Testis (tissue), 2 donors: ENCODE measurements at regions not wholly inside any gene's neighbourhood (a gene's known extent, or its start where the extent isn't known, plus 50 kb on each side); places are given as distances from the start of the nearest gene placed in this dataset.
"Not testable (repeated sequence)": the region's sequence is repeated elsewhere in the genome, so short reads cannot be mapped to it uniquely, and the experiment has no call there.

Experiments used
- CTCF ChIP-seq, 3 experiments: fragments of 450-650 bp in 2 of 3; fragments of 200-600 bp in 1 of 3; sonication (generic) in 1 of 3; IDR thresholded peaks; one replicate each; pipeline ENCODE4 v1.5.1; 2016 to 2019; ENCODE audit warnings: antibody characterized with exemption in 3 of 3, mild to moderate bottlenecking in 2 of 3, moderate library complexity in 1 of 3
- POLR2A ChIP-seq: fragments of 450-650 bp; IDR thresholded peaks from one replicate; pipeline ENCODE4 v1.6.1; 2017; ENCODE audit warnings: antibody characterized with exemption, mild to moderate bottlenecking, moderate library complexity

- not testable (repeated sequence) for TF ChIP-seq CTCF (IDR thresholded peaks at IDR 0.05); POLR2A
These were observed 414.9 kb upstream of the DIPK2B start for GRCh38 chrX:45615591-45615990.
